ENCODE measurements at regions not wholly inside any gene's neighbourhood (a gene's known extent, or its start where the extent isn't known, plus 50 kb on each side); places are given as distances from the start of the nearest gene placed in this dataset.

- no peak for DNase-seq
Measured at GRCh38 chr5:87069311-87069710, 198.4 kb upstream of the RASA1 start.

- no peak for DNase-seq
Measured at GRCh38 chr5:87069974-87070608, 197.6 kb upstream of the RASA1 start.

- no peak for DNase-seq
Measured at GRCh38 chr5:87074072-87074471, 193.6 kb upstream of the RASA1 start.

GRCh38 chr5:87074934-87075541, 192.6 kb upstream of the RASA1 start:
- no peak for DNase-seq

GRCh38 chr5:87076411-87076810, 191.3 kb upstream of the RASA1 start:
- DNase-seq, result no peak

- DNase-seq, result no peak
Measured at GRCh38 chr5:87076931-87077330, 190.8 kb upstream of the RASA1 start.

- DNase-seq, result no peak
Measured at GRCh38 chr5:87079219-87079618, 188.5 kb upstream of the RASA1 start.

GRCh38 chr5:87081016-87081415, 186.7 kb upstream of the RASA1 start:
- DNase-seq, result no peak

GRCh38 chr5:87081511-87082372, 185.9 kb upstream of the RASA1 start:
- no peak for DNase-seq

- no peak for DNase-seq
Measured at GRCh38 chr5:87094347-87094746, 173.3 kb upstream of the RASA1 start.

GRCh38 chr5:87094833-87095232, 172.8 kb upstream of the RASA1 start:
- no peak for DNase-seq

- DNase-seq, result no peak
Measured at GRCh38 chr5:87095787-87096186, 171.9 kb upstream of the RASA1 start.

- no peak for DNase-seq
Measured at GRCh38 chr5:87097664-87098063, 170.0 kb upstream of the RASA1 start.

GRCh38 chr5:87099291-87099839, 168.3 kb upstream of the RASA1 start:
- no peak for DNase-seq

- no peak for DNase-seq
Measured at GRCh38 chr5:87099968-87100367, 167.7 kb upstream of the RASA1 start.

- DNase-seq, result no peak
Measured at GRCh38 chr5:87101321-87101720, 166.4 kb upstream of the RASA1 start.

GRCh38 chr5:87102841-87103240, 164.8 kb upstream of the RASA1 start:
- no peak for DNase-seq

GRCh38 chr5:87103616-87104287, 163.9 kb upstream of the RASA1 start:
- no peak for DNase-seq

- DNase-seq, result no peak
Measured at GRCh38 chr5:87105577-87105976, 162.1 kb upstream of the RASA1 start.

GRCh38 chr5:87109746-87110145, 157.9 kb upstream of the RASA1 start:
- DNase-seq, result no peak

- no peak for DNase-seq
Measured at GRCh38 chr5:87110721-87111120, 157.0 kb upstream of the RASA1 start.

- DNase-seq, result no peak
Measured at GRCh38 chr5:87113861-87114260, 153.8 kb upstream of the RASA1 start.

- no peak for DNase-seq
Measured at GRCh38 chr5:87114631-87115030, 153.1 kb upstream of the RASA1 start.
